HuH-7 (cell line): ENCODE measurements at regions not wholly inside any gene's neighbourhood (a gene's known extent, or its start where the extent isn't known, plus 50 kb on each side); places are given as distances from the start of the nearest gene placed in this dataset.
"Not testable (repeated sequence)": the region's sequence is repeated elsewhere in the genome, so short reads cannot be mapped to it uniquely, and the experiment has no call there.

ENCODE experiments used
- DNase-seq: peaks from one replicate; pipeline ENCODE4 v3.0.0; 2011; ENCODE audit warnings: low spot score

GRCh38 chr12:9308745-9309144, 100.5 kb upstream of the PZP start:
- DNase-seq = not testable (repeated sequence)

GRCh38 chr12:9308163-9308562, 100.0 kb upstream of the PZP start:
- DNase-seq = not testable (repeated sequence)

- not testable (repeated sequence) for DNase-seq
Measured at GRCh38 chr12:9307255-9307654, 99.1 kb upstream of the PZP start.

- not testable (repeated sequence) for DNase-seq
Measured at GRCh38 chr12:9306004-9306403, 97.8 kb upstream of the PZP start.

GRCh38 chr12:9304540-9304939, 96.3 kb upstream of the PZP start:
- not testable (repeated sequence) for DNase-seq

- DNase-seq = not testable (repeated sequence)
Measured at GRCh38 chr12:9295872-9296271, 87.7 kb upstream of the PZP start.

- DNase-seq = not testable (repeated sequence)
Measured at GRCh38 chr12:9294072-9294620, 86.0 kb upstream of the PZP start.

GRCh38 chr12:9293391-9293790, 85.2 kb upstream of the PZP start:
- DNase-seq = not testable (repeated sequence)

- not testable (repeated sequence) for DNase-seq
Measured at GRCh38 chr12:9289984-9290383, 81.8 kb upstream of the PZP start.

- DNase-seq = not testable (repeated sequence)
Measured at GRCh38 chr12:9284724-9285123, 76.5 kb upstream of the PZP start.

GRCh38 chr12:9284197-9284596, 76.0 kb upstream of the PZP start:
- DNase-seq = not testable (repeated sequence)

- DNase-seq = peak; percentile 35
Measured at GRCh38 chr12:9283346-9284095, 75.3 kb upstream of the PZP start.

GRCh38 chr12:9276990-9277389, 68.8 kb upstream of the PZP start:
- no peak for DNase-seq

- DNase-seq = no peak
Measured at GRCh38 chr12:9273276-9273675, 65.1 kb upstream of the PZP start.

- no peak for DNase-seq
Measured at GRCh38 chr12:9271875-9272274, 63.7 kb upstream of the PZP start.

- DNase-seq = no peak
Measured at GRCh38 chr12:9264546-9264945, 56.4 kb upstream of the PZP start.

- no peak for DNase-seq
Measured at GRCh38 chr12:9260931-9261330, 52.7 kb upstream of the PZP start.

GRCh38 chr12:9258676-9259075, 50.5 kb upstream of the PZP start:
- no peak for DNase-seq
